ENCODE measurements at regions not wholly inside any gene's neighbourhood (a gene's known extent, or its start where the extent isn't known, plus 50 kb on each side); places are given as distances from the start of the nearest gene placed in this dataset.

DNA sequence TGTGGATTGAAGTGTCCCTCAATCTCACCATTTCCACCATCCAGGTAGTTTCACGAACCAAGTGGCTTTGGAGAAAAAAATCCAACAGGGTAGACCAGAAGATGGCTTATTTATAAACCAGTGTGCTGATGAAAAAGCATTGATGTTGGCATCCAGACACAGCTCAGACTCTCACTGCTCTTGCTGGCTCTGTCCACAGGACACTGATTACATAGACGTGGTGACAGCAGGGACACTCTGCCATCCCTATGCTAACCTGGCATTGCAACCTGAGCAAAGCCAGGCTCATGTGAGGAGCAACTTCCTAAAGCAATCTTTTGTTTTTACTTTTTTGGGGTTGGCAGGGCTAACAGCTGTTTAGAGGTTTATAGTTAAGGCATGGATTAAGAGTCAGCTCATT, 130.6 kb upstream of the SVIL start:
- TF ChIP-seq, protein P1, sequence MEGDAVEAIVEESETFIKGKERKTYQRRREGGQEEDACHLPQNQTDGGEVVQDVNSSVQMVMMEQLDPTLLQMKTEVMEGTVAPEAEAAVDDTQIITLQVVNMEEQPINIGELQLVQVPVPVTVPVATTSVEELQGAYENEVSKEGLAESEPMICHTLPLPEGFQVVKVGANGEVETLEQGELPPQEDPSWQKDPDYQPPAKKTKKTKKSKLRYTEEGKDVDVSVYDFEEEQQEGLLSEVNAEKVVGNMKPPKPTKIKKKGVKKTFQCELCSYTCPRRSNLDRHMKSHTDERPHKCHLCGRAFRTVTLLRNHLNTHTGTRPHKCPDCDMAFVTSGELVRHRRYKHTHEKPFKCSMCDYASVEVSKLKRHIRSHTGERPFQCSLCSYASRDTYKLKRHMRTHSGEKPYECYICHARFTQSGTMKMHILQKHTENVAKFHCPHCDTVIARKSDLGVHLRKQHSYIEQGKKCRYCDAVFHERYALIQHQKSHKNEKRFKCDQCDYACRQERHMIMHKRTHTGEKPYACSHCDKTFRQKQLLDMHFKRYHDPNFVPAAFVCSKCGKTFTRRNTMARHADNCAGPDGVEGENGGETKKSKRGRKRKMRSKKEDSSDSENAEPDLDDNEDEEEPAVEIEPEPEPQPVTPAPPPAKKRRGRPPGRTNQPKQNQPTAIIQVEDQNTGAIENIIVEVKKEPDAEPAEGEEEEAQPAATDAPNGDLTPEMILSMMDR (conservative IDR thresholded peaks at IDR 0.05; ENCODE audit: low read depth, low read length) = no peak
- TF ChIP-seq EZH2 (IDR thresholded peaks at IDR 0.05; ENCODE audit: borderline replicate concordance, low read depth, low read length, poor library complexity, severe bottlenecking) = no peak

Measured in A673 (cell line).